Testis (tissue), 2 donors: ENCODE measurements at regions not wholly inside any gene's neighbourhood (a gene's known extent, or its start where the extent isn't known, plus 50 kb on each side); places are given as distances from the start of the nearest gene placed in this dataset.

Experiments
- POLR2A ChIP-seq: fragments of 450-650 bp; IDR thresholded peaks from one replicate; pipeline ENCODE4 v1.6.1; 2017; ENCODE audit warnings: antibody characterized with exemption, mild to moderate bottlenecking, moderate library complexity
- TF ChIP-seq, protein P1 (sequence below), 3 experiments: fragments of 450-650 bp in 2 of 3; fragments of 200-600 bp in 1 of 3; sonication (generic) in 1 of 3; IDR thresholded peaks; one replicate each; pipeline ENCODE4 v1.5.1; 2016 to 2019; ENCODE audit warnings: antibody characterized with exemption in 3 of 3, mild to moderate bottlenecking in 2 of 3, moderate library complexity in 1 of 3

DNA sequence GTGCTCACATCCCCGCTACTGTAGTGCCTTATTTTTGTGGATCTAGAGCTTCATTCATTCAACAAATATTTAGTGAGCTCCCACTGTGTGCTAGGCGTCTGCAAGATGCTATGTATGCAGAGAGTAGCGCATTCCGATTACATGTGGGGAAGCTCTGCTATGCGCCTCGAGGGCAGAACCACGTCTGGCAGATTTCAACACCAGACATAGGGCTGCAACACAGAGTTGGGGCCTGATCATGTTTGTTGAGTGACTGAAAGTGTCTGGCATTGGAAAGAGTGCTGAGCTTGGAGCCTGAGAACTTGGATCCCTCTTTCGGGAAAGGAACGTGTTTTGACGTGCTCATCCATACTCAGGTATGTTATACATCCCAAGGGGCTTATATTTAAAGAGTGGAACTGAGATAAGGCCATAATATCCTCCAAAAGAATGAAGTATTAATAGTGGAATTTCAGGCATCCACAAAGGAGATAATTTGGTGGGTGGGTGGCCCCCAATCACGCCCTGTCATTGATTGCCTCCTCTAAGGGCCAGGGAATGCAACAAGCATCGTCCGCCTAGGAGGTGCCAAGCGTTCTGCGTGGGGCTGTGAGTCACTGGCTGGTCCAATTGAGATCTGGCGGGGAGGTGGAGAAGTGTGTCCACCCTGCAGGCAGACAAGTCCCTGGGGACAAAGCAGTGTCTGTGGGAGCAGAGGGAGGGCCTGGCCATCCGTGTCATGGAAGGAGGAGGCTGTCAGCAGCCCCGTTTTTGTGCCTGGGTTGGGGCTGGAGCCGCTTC, 62.8 kb upstream of the ZBTB40 start:
- TF ChIP-seq, protein P1, sequence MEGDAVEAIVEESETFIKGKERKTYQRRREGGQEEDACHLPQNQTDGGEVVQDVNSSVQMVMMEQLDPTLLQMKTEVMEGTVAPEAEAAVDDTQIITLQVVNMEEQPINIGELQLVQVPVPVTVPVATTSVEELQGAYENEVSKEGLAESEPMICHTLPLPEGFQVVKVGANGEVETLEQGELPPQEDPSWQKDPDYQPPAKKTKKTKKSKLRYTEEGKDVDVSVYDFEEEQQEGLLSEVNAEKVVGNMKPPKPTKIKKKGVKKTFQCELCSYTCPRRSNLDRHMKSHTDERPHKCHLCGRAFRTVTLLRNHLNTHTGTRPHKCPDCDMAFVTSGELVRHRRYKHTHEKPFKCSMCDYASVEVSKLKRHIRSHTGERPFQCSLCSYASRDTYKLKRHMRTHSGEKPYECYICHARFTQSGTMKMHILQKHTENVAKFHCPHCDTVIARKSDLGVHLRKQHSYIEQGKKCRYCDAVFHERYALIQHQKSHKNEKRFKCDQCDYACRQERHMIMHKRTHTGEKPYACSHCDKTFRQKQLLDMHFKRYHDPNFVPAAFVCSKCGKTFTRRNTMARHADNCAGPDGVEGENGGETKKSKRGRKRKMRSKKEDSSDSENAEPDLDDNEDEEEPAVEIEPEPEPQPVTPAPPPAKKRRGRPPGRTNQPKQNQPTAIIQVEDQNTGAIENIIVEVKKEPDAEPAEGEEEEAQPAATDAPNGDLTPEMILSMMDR (IDR thresholded peaks at IDR 0.05), result no peak
- no peak for TF ChIP-seq POLR2A
